HAP-1 (cell line): ENCODE measurements at regions not wholly inside any gene's neighbourhood (a gene's known extent, or its start where the extent isn't known, plus 50 kb on each side); places are given as distances from the start of the nearest gene placed in this dataset.
"Not testable (repeated sequence)": the region's sequence is repeated elsewhere in the genome, so short reads cannot be mapped to it uniquely, and the experiment has no call there.

ENCODE experiments used
- DNase-seq, 2 experiments: peaks; one replicate each; pipeline ENCODE4 v3.0.0-alpha.2; 2016 to 2020; ENCODE audit warnings: low spot score in 2 of 2
- H3K27me3 ChIP-seq: fragments of 250-450 bp; sonication (Bioruptor Pico); 2 replicates; pipeline ENCODE4 v1.5.1; 2020; ENCODE audit warnings: low read depth, mild to moderate bottlenecking, moderate library complexity
- H3K36me3 ChIP-seq: fragments of 250-450 bp; sonication (Bioruptor Pico); replicated peaks from 2 replicates; pipeline ENCODE4 v1.5.1; 2020; ENCODE audit warnings: mild to moderate bottlenecking
- H3K4me1 ChIP-seq: fragments of 250-450 bp; sonication (Bioruptor Pico); 2 replicates; pipeline ENCODE4 v1.5.1; 2020; ENCODE audit warnings: mild to moderate bottlenecking
- H3K4me3 ChIP-seq: fragments of 250-450 bp; sonication (Bioruptor Pico); 2 replicates; pipeline ENCODE4 v1.5.1; 2020; ENCODE audit warnings: mild to moderate bottlenecking, moderate library complexity
- H3K9me3 ChIP-seq: fragments of 250-450 bp; sonication (Bioruptor Pico); 2 replicates; pipeline ENCODE4 v1.5.1; 2020; ENCODE audit warnings: mild to moderate bottlenecking, moderate library complexity
- in situ Hi-C: fragments of 300-500 bp; cut with MboI; formaldehyde crosslinking; loops from 3 replicates; pipeline ENCODE4 v1.14.3; 2020; ENCODE audit warnings: low sequenced_read_pairs, inconsistent platforms, mixed read lengths

GRCh38 chr16:58906981-58907715 is 173.0 kb upstream of the GOT2 start:
- in situ Hi-C loops = no loop called here
- Histone ChIP-seq H3K9me3 (no peaks in the 10 kb centered on the region), H3K4me1 (no peaks in the 10 kb centered on the region), H3K36me3 (no peaks in the 10 kb centered on the region), H3K4me3 (no peak overlapping the region), H3K27me3 (no peaks in the 10 kb centered on the region)
- DNase-seq = no peak

GRCh38 chr16:58904291-58904690 is 170.2 kb upstream of the GOT2 start:
- in situ Hi-C loops = no loop called here

GRCh38 chr16:58889516-58889915 is 155.4 kb upstream of the GOT2 start:
- Histone ChIP-seq H3K4me3 (no peak overlapping the region), H3K36me3 (no peaks in the 10 kb centered on the region), H3K9me3 (no peaks in the 10 kb centered on the region), H3K27me3 (no peaks in the 10 kb centered on the region), H3K4me1 (no peaks in the 10 kb centered on the region)
- in situ Hi-C loops = no loop called here
- no peak for DNase-seq

More at GRCh38 chr16:58904291-58904690, 170.2 kb upstream of the GOT2 start:
- DNase-seq = no peak
- no peaks in the 10 kb centered on the region for H3K27me3 ChIP-seq
- no peaks in the 10 kb centered on the region for H3K4me1 ChIP-seq
- no peaks in the 10 kb centered on the region for H3K36me3 ChIP-seq
- no peak overlapping the region for H3K4me3 ChIP-seq
- no peaks in the 10 kb centered on the region for H3K9me3 ChIP-seq

- no peak overlapping the region for H3K4me3 ChIP-seq
- in situ Hi-C loops = no loop called here
- no peaks in the 10 kb centered on the region for H3K36me3 ChIP-seq
- H3K27me3 ChIP-seq = no peaks in the 10 kb centered on the region
- H3K9me3 ChIP-seq = no peaks in the 10 kb centered on the region
- DNase-seq = no peak
- no peaks in the 10 kb centered on the region for H3K4me1 ChIP-seq
Measured at GRCh38 chr16:58885528-58886170, 151.5 kb upstream of the GOT2 start.

- H3K4me3 ChIP-seq = no peak overlapping the region
- no peaks in the 10 kb centered on the region for H3K27me3 ChIP-seq
- no peaks in the 10 kb centered on the region for H3K36me3 ChIP-seq
- H3K4me1 ChIP-seq = no peaks in the 10 kb centered on the region
- H3K9me3 ChIP-seq = no peaks in the 10 kb centered on the region
- no peak for DNase-seq
- in situ Hi-C loops = no loop called here
Measured at GRCh38 chr16:58884141-58884540, 150.0 kb upstream of the GOT2 start.

- H3K27me3 ChIP-seq = no peaks in the 10 kb centered on the region
- no peaks in the 10 kb centered on the region for H3K36me3 ChIP-seq
- H3K9me3 ChIP-seq = no peaks in the 10 kb centered on the region
- no peaks in the 10 kb centered on the region for H3K4me1 ChIP-seq
- H3K4me3 ChIP-seq = no peak overlapping the region
- no peak for DNase-seq
- in situ Hi-C loops = no loop called here
Measured at GRCh38 chr16:58883131-58883530, 149.0 kb upstream of the GOT2 start.

- DNase-seq = no peak
Measured at GRCh38 chr16:58882292-58882691, 148.2 kb upstream of the GOT2 start.

GRCh38 chr16:58878641-58879040 is 144.5 kb upstream of the GOT2 start:
- H3K27me3 ChIP-seq, H3K4me3 ChIP-seq, H3K36me3 ChIP-seq, DNase-seq, in situ Hi-C loops, H3K4me1 ChIP-seq, H3K9me3 ChIP-seq: not testable (repeated sequence)

More at GRCh38 chr16:58882292-58882691, 148.2 kb upstream of the GOT2 start:
- no peaks in the 10 kb centered on the region for H3K36me3 ChIP-seq
- no peak overlapping the region for H3K4me3 ChIP-seq
- no peaks in the 10 kb centered on the region for H3K9me3 ChIP-seq
- no peaks in the 10 kb centered on the region for H3K4me1 ChIP-seq
- no peaks in the 10 kb centered on the region for H3K27me3 ChIP-seq
- in situ Hi-C loops = no loop called here

GRCh38 chr16:58866935-58867334 is 132.8 kb upstream of the GOT2 start:
- no peaks in the 10 kb centered on the region for H3K27me3 ChIP-seq
- in situ Hi-C loops = no loop called here
- no peaks in the 10 kb centered on the region for H3K36me3 ChIP-seq
- H3K4me1 ChIP-seq = no peaks in the 10 kb centered on the region
- no peak overlapping the region for H3K4me3 ChIP-seq
- no peak for DNase-seq
- no peaks in the 10 kb centered on the region for H3K9me3 ChIP-seq

- no peak overlapping the region for H3K4me3 ChIP-seq
- no peaks in the 10 kb centered on the region for H3K27me3 ChIP-seq
- no peak for DNase-seq
- no peaks in the 10 kb centered on the region for H3K4me1 ChIP-seq
- in situ Hi-C loops = no loop called here
- H3K9me3 ChIP-seq = no peaks in the 10 kb centered on the region
- H3K36me3 ChIP-seq = no peaks in the 10 kb centered on the region
Measured at GRCh38 chr16:58863761-58864160, 129.6 kb upstream of the GOT2 start.

- in situ Hi-C loops = no loop called here
- Histone ChIP-seq H3K4me1 (no peaks in the 10 kb centered on the region), H3K27me3 (no peaks in the 10 kb centered on the region), H3K9me3 (no peaks in the 10 kb centered on the region), H3K4me3 (no peak overlapping the region), H3K36me3 (no peaks in the 10 kb centered on the region)
- no peak for DNase-seq
Measured at GRCh38 chr16:58863042-58863441, 128.9 kb upstream of the GOT2 start.

- Histone ChIP-seq H3K9me3 (no peaks in the 10 kb centered on the region), H3K36me3 (no peaks in the 10 kb centered on the region), H3K27me3 (no peaks in the 10 kb centered on the region), H3K4me3 (no peak overlapping the region), H3K4me1 (no peaks in the 10 kb centered on the region)
- no peak for DNase-seq
- in situ Hi-C loops = no loop called here
Measured at GRCh38 chr16:58862334-58863021, 128.4 kb upstream of the GOT2 start.

GRCh38 chr16:58859958-58860669 is 126.0 kb upstream of the GOT2 start:
- Histone ChIP-seq H3K27me3 (no peaks in the 10 kb centered on the region), H3K4me3 (no peak overlapping the region), H3K9me3 (no peaks in the 10 kb centered on the region), H3K4me1 (no peaks in the 10 kb centered on the region), H3K36me3 (no peaks in the 10 kb centered on the region)
- no peak for DNase-seq
- in situ Hi-C loops = no loop called here

GRCh38 chr16:58858577-58858976 is 124.5 kb upstream of the GOT2 start:
- H3K27me3 ChIP-seq, H3K4me1 ChIP-seq, H3K4me3 ChIP-seq, H3K36me3 ChIP-seq, in situ Hi-C loops, DNase-seq, H3K9me3 ChIP-seq: not testable (repeated sequence)
